ENCODE measurements at regions not wholly inside any gene's neighbourhood (a gene's known extent, or its start where the extent isn't known, plus 50 kb on each side); places are given as distances from the start of the nearest gene placed in this dataset.

GRCh38 chr16:25317732-25318316, 60.2 kb upstream of the ZKSCAN2 start:
- Histone ChIP-seq H3K9me3 (ENCODE audit: insufficient read depth, low read depth, low read length) (peaks cover 2% of the 10 kb centered on the region), H3K4me3 (ENCODE audit: low read length) (no peak overlapping the region), H3K27me3 (ENCODE audit: insufficient read depth, low read length) (no peaks in the 10 kb centered on the region), H3K4me1 (ENCODE audit: insufficient read depth, low read length) (peaks cover 9% of the 10 kb centered on the region; the same call in 1 of the 2 replicates), H3K27ac (ENCODE audit: low read depth, low read length) (no peak overlapping the region; the same call in 1 of the 2 replicates), H3K36me3 (ENCODE audit: insufficient read depth, low read length) (no peaks in the 10 kb centered on the region), H3K9ac (ENCODE audit: low read depth, low read length) (no peak overlapping the region)
- 92% methylated on average over 2 of the region's 3 CpGs for WGBS

- Histone ChIP-seq H3K9ac (ENCODE audit: low read depth, low read length) (no peak overlapping the region), H3K27ac (ENCODE audit: low read depth, low read length) (no peak overlapping the region), H3K27me3 (ENCODE audit: insufficient read depth, low read length) (no peaks in the 10 kb centered on the region), H3K9me3 (ENCODE audit: insufficient read depth, low read depth, low read length) (peaks cover 20% of the 10 kb centered on the region), H3K4me3 (ENCODE audit: low read length) (no peak overlapping the region), H3K36me3 (ENCODE audit: insufficient read depth, low read length) (no peaks in the 10 kb centered on the region), H3K4me1 (ENCODE audit: insufficient read depth, low read length) (no peaks in the 10 kb centered on the region)
These were observed 54.3 kb upstream of the ZKSCAN2 start for GRCh38 chr16:25311950-25312349.

- 91% methylated on average over 2 of the region's 2 CpGs for WGBS
- H3K27me3 ChIP-seq (ENCODE audit: insufficient read depth, low read length), result no peaks in the 10 kb centered on the region
- H3K9ac ChIP-seq (ENCODE audit: low read depth, low read length), result no peak overlapping the region
- H3K4me3 ChIP-seq (ENCODE audit: low read length), result no peak overlapping the region
- H3K4me1 ChIP-seq (ENCODE audit: insufficient read depth, low read length), result no peaks in the 10 kb centered on the region
- no peaks in the 10 kb centered on the region for H3K36me3 ChIP-seq (ENCODE audit: insufficient read depth, low read length)
- peaks cover 20% of the 10 kb centered on the region for H3K9me3 ChIP-seq (ENCODE audit: insufficient read depth, low read depth, low read length)
- no peak overlapping the region for H3K27ac ChIP-seq (ENCODE audit: low read depth, low read length)
These were observed 53.4 kb upstream of the ZKSCAN2 start for GRCh38 chr16:25311039-25311438.
